Spleen (tissue), 11 donors: ENCODE measurements at regions not wholly inside any gene's neighbourhood (a gene's known extent, or its start where the extent isn't known, plus 50 kb on each side); places are given as distances from the start of the nearest gene placed in this dataset.

Experiments
- DNase-seq: peaks from one replicate; pipeline ENCODE4 v3.0.0-alpha.2; 2020
- H3K27ac ChIP-seq, 8 donors: fragments of 200-600 bp; sonication (generic) in 7 of 8; 1 replicate in 4 of 8; 2 replicates in 4 of 8; pipeline versions ENCODE4 v1.5.0 to v1.8.0; 2016 to 2021; ENCODE audit warnings: inconsistent platforms in 4 of 8, mild to moderate bottlenecking in 4 of 8, moderate library complexity in 1 of 8
- H3K27me3 ChIP-seq, 7 donors: fragments of 200-600 bp; sonication (generic) in 6 of 7; replicated peaks in 1 of 7; 1 replicate in 4 of 7; 2 replicates in 3 of 7; pipeline versions ENCODE4 v1.5.0 to v1.8.0; 2016 to 2021; ENCODE audit warnings: inconsistent platforms in 3 of 7, mild to moderate bottlenecking in 1 of 7
- H3K36me3 ChIP-seq, 6 donors: fragments of 200-600 bp; sonication (generic) in 5 of 6; 1 replicate in 4 of 6; 2 replicates in 2 of 6; pipeline versions ENCODE4 v1.5.0 to v1.8.0; 2016 to 2021; ENCODE audit warnings: inconsistent platforms in 2 of 6
- H3K4me1 ChIP-seq, 6 donors: fragments of 200-600 bp; sonication (generic) in 5 of 6; 1 replicate in 3 of 6; 2 replicates in 3 of 6; pipeline versions ENCODE4 v1.5.0 to v1.8.0; 2016 to 2021; ENCODE audit warnings: inconsistent platforms in 3 of 6
- H3K4me3 ChIP-seq, 8 donors: fragments of 200-600 bp; sonication (generic) in 7 of 8; 1 replicate in 4 of 8; 2 replicates in 4 of 8; pipeline versions ENCODE4 v1.5.0 to v1.8.0; 2016 to 2021; ENCODE audit warnings: inconsistent platforms in 4 of 8, mild to moderate bottlenecking in 4 of 8, moderate library complexity in 2 of 8
- H3K9me3 ChIP-seq, 8 donors: fragments of 200-600 bp; sonication (generic) in 7 of 8; 1 replicate in 4 of 8; 2 replicates in 4 of 8; pipeline versions ENCODE4 v1.5.0 to v1.8.0; 2016 to 2021; ENCODE audit warnings: inconsistent platforms in 4 of 8
- POLR2A ChIP-seq, 3 donors: fragments of 450-650 bp; IDR thresholded peaks; one replicate each; pipeline ENCODE4 v1.5.1; 2017; ENCODE audit warnings: antibody characterized with exemption in 3 of 3, mild to moderate bottlenecking in 1 of 3
- POLR2AphosphoS5 ChIP-seq, 3 donors: sonication (generic); formaldehyde crosslinking; IDR thresholded peaks; one replicate each; pipeline ENCODE4 v1.5.1; 2017; ENCODE audit warnings: antibody characterized with exemption in 3 of 3
- WGBS, 5 donors: extraction: QIAGEN DNeasy Blood & Tissue Kit in 3 of 5; methylation state at CpG; one replicate each; pipeline versions ENCODE4 v1.1.5 to v1.1.7; 2013 to 2018; 5-methylcytosine and 5-hydroxymethylcytosine counted together
- intact Hi-C: fragments of 100-400 bp; cut with DNase I; formaldehyde crosslinking; loops from one replicate; pipeline ENCODE4 v1.15.0; 2023; ENCODE audit warnings: low total_unique reads
- TF ChIP-seq, protein P1 (sequence below), 11 experiments: fragments of 200-600 bp in 7 of 11; fragments of 450-650 bp in 4 of 11; sonication (generic) in 4 of 11; IDR thresholded peaks in 8 of 11; conservative IDR thresholded peaks in 3 of 11; 1 replicate in 7 of 11; 2 replicates in 4 of 11; pipeline versions ENCODE4 v1.4.0 to v1.8.0; 2016 to 2021; ENCODE audit warnings: antibody characterized with exemption in 11 of 11, inconsistent platforms in 4 of 11, mild to moderate bottlenecking in 1 of 11
- donor health status: healthy with polysubstance abuse.
- donor health status: DM: no; HTN: no; CAD: no; lungs with moderate emphysema.
- donor health status: DM: no; HTN: no; CAD: no.
- donor health status: Bipolar disorder and iron deficiency.
- donor health status: healthy.
- donor health status: DM: no; HTN: no; CAD: no.
- donor health status: DM: yes; HTN: yes; CAD: no.

DNA sequence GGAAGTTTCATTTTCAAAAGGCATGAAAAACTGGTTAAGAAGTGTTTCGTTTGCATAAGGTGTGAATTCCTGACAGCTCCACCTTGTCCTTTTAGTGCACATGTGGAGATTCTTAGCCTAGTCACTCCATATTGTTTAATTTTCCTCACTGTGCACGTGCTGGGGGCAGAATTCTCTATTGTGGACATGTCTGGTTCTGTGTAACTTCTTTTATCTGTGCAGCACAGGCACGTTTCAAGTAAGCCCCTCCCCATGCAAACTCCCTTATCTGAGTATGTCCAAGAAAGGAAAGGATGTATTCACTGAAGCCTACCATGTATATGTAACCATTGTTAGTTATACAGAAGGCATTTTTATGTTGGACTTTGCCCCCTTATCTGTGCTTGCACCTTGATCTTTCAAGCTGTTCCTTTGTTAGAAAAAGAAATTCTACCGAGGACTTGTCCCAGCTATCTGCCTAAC, 1346.3 kb downstream of the REEP3 start:
- intact Hi-C loops, result no loop called here
- DNase-seq, result no peak
- TF ChIP-seq POLR2A (IDR thresholded peaks at IDR 0.05) (no peak), POLR2AphosphoS5 (IDR thresholded peaks at IDR 0.05) (no peak)
- TF ChIP-seq, protein P1, sequence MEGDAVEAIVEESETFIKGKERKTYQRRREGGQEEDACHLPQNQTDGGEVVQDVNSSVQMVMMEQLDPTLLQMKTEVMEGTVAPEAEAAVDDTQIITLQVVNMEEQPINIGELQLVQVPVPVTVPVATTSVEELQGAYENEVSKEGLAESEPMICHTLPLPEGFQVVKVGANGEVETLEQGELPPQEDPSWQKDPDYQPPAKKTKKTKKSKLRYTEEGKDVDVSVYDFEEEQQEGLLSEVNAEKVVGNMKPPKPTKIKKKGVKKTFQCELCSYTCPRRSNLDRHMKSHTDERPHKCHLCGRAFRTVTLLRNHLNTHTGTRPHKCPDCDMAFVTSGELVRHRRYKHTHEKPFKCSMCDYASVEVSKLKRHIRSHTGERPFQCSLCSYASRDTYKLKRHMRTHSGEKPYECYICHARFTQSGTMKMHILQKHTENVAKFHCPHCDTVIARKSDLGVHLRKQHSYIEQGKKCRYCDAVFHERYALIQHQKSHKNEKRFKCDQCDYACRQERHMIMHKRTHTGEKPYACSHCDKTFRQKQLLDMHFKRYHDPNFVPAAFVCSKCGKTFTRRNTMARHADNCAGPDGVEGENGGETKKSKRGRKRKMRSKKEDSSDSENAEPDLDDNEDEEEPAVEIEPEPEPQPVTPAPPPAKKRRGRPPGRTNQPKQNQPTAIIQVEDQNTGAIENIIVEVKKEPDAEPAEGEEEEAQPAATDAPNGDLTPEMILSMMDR (IDR thresholded peaks at IDR 0.05 in 8 of 11, conservative IDR thresholded peaks at IDR 0.05 in 3 of 11), result no peak

DNA sequence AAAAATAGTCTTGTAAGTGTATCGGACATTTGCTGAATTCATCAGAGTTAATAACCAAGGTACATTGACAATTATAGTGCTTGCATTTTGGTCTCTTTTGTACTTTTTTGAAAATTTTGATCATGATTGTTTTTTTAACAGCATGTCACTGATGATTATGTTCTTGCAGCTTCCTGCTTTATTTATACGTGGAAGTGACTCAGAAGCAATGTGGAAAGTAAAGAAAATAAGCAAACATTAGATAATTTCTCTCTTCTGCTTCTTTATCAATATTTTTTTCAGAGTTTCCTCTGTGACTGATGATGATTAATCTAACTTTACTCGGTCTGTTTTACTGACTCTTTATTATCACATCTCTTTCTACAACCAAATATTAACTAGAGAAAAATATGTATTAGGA, 1351.9 kb downstream of the REEP3 start:
- Histone ChIP-seq H3K9me3 (no peaks in the 10 kb centered on the region), H3K27me3 (no peaks in the 10 kb centered on the region), H3K4me3 (no peak overlapping the region), H3K36me3 (no peaks in the 10 kb centered on the region), H3K27ac (no peak overlapping the region), H3K4me1 (no peaks in the 10 kb centered on the region)
- TF ChIP-seq, protein P1 (IDR thresholded peaks at IDR 0.05 in 8 of 11, conservative IDR thresholded peaks at IDR 0.05 in 3 of 11), result no peak
- TF ChIP-seq POLR2A (IDR thresholded peaks at IDR 0.05) (no peak), POLR2AphosphoS5 (IDR thresholded peaks at IDR 0.05) (no peak)
- DNase-seq, result no peak
- 50 to 57% (median 54%) methylated on average over 3 of the region's 3 CpGs for WGBS, 5 donors
- intact Hi-C loops, result no loop called here

More for the DNA sequence above, 1346.3 kb downstream of the REEP3 start:
- WGBS, 5 donors, result 24 to 46% (median 31%) methylated on average over 3 to 4 of the region's 4 CpGs
- Histone ChIP-seq H3K9me3 (no peaks in the 10 kb centered on the region), H3K27ac (no peak overlapping the region), H3K4me3 (no peak overlapping the region), H3K36me3 (no peaks in the 10 kb centered on the region), H3K4me1 (no peaks in the 10 kb centered on the region), H3K27me3 (no peaks in the 10 kb centered on the region)

DNA sequence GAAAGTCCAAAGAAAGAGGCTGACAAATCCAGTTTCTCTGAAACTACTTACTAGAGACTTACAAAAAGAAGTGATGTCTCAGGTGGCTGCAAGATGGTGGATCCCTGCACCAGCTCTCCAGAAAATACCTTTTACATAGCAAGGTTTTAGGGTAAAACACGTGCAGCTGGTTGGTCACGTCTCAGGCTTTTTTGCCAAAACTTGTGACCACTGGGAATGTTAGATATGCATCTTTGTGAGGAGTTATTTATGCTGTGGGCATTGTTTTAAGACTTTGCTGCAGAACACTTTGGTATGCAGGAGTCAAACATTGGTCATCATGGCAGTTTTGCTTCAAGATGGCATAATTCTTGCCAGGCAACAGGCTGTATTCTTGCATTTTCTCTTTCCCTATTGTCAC, 1352.8 kb downstream of the REEP3 start:
- no peaks in the 10 kb centered on the region for H3K36me3 ChIP-seq
- no peaks in the 10 kb centered on the region for H3K4me1 ChIP-seq
- no peaks in the 10 kb centered on the region for H3K27me3 ChIP-seq
- intact Hi-C loops, result no loop called here
- TF ChIP-seq, protein P1 (IDR thresholded peaks at IDR 0.05 in 8 of 11, conservative IDR thresholded peaks at IDR 0.05 in 3 of 11), result no peak
- no peak for TF ChIP-seq POLR2AphosphoS5 (IDR thresholded peaks at IDR 0.05)
- TF ChIP-seq POLR2A (IDR thresholded peaks at IDR 0.05), result no peak
- 69 to 94% (median 85%) methylated on average over 2 of the region's 2 CpGs for WGBS, 5 donors
- no peak overlapping the region for H3K27ac ChIP-seq
- DNase-seq, result no peak
- no peak overlapping the region for H3K4me3 ChIP-seq
- H3K9me3 ChIP-seq, result no peaks in the 10 kb centered on the region

DNA sequence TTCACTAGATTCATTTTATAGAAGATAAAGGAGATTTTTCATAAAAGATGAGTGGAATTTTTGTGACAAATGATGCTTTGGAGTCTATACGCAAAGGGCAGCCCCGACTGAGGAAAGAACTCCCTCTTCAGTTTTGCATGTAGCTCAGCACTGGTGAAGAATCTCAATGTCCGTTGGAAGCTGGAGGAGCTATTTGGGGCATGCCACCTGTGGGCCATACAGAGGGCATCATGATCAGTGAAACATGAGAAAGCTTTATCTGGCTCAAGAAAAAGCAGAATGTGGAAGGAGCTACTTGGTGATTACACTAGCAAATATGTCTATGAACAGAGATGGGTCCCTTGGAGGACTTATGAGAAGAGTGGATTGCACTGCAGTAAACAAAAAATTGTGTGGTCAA, 1359.3 kb downstream of the REEP3 start:
- Histone ChIP-seq H3K27me3 (no peaks in the 10 kb centered on the region), H3K4me1 (no peaks in the 10 kb centered on the region), H3K27ac (no peak overlapping the region), H3K36me3 (no peaks in the 10 kb centered on the region), H3K4me3 (no peak overlapping the region), H3K9me3 (no peaks in the 10 kb centered on the region)
- no peak for DNase-seq
- TF ChIP-seq POLR2AphosphoS5 (IDR thresholded peaks at IDR 0.05) (no peak), POLR2A (IDR thresholded peaks at IDR 0.05) (no peak)
- TF ChIP-seq, protein P1 (IDR thresholded peaks at IDR 0.05 in 8 of 11, conservative IDR thresholded peaks at IDR 0.05 in 3 of 11), result no peak
- intact Hi-C loops, result no loop called here
- WGBS, 5 donors, result 81 to 90% (median 87%) methylated on average over 3 of the region's 3 CpGs
